ENCODE measurements at regions not wholly inside any gene's neighbourhood (a gene's known extent, or its start where the extent isn't known, plus 50 kb on each side); places are given as distances from the start of the nearest gene placed in this dataset.

GRCh38 chr6:14501240-14501639 lies 383.7 kb downstream of the CD83 start:
- Histone ChIP-seq H4K20me1 (ENCODE audit: control insufficient read depth, insufficient read depth, low read depth, low read length) (no peaks in the 10 kb centered on the region), H3K4me2 (ENCODE audit: low read length) (no peak overlapping the region), H3K4me1 (ENCODE audit: control insufficient read depth, low read length) (no peaks in the 10 kb centered on the region), H3K27ac (ENCODE audit: low read depth, low read length) (no peak overlapping the region), H3K36me3 (ENCODE audit: control insufficient read depth, low read length) (no peaks in the 10 kb centered on the region), H3K79me2 (ENCODE audit: control insufficient read depth, low read length) (no peaks in the 10 kb centered on the region), H3K9me2 (replicated peaks; ENCODE audit: control insufficient read depth, low read length) (no peaks in the 10 kb centered on the region), H3K9me3 (ENCODE audit: control insufficient read depth, insufficient read depth, low read length) (no peaks in the 10 kb centered on the region), H3K4me3 (ENCODE audit: low read length) (no peak overlapping the region), H3K27me3 (ENCODE audit: control insufficient read depth, low read length) (0 out of 2 replicates have a peak, but pooled peaks cover 1% of the 10 kb centered on the region), H3F3A (ENCODE audit: control insufficient read depth, insufficient read depth) (no peaks in the 10 kb centered on the region)
- TF ChIP-seq EZH2phosphoT487 (IDR thresholded peaks at IDR 0.05; ENCODE audit: borderline replicate concordance, low read length) (no peak), CTCF (IDR thresholded peaks at IDR 0.05; ENCODE audit: low read depth, low read length, poor library complexity, severe bottlenecking) (no peak)

GRCh38 chr6:14501914-14502313 lies 384.3 kb downstream of the CD83 start:
- Histone ChIP-seq H4K20me1 (ENCODE audit: control insufficient read depth, insufficient read depth, low read depth, low read length) (no peaks in the 10 kb centered on the region), H3K9me2 (replicated peaks; ENCODE audit: control insufficient read depth, low read length) (no peaks in the 10 kb centered on the region), H3K4me2 (ENCODE audit: low read length) (no peak overlapping the region), H3F3A (ENCODE audit: control insufficient read depth, insufficient read depth) (no peaks in the 10 kb centered on the region), H3K4me3 (ENCODE audit: low read length) (no peak overlapping the region), H3K9me3 (ENCODE audit: control insufficient read depth, insufficient read depth, low read length) (no peaks in the 10 kb centered on the region), H3K27ac (ENCODE audit: low read depth, low read length) (no peak overlapping the region), H3K79me2 (ENCODE audit: control insufficient read depth, low read length) (no peaks in the 10 kb centered on the region), H3K36me3 (ENCODE audit: control insufficient read depth, low read length) (no peaks in the 10 kb centered on the region), H3K27me3 (ENCODE audit: control insufficient read depth, low read length) (no peaks in the 10 kb centered on the region), H3K4me1 (ENCODE audit: control insufficient read depth, low read length) (no peaks in the 10 kb centered on the region)
- TF ChIP-seq CTCF (IDR thresholded peaks at IDR 0.05; ENCODE audit: low read depth, low read length, poor library complexity, severe bottlenecking) = no peak
- no peak for TF ChIP-seq EZH2phosphoT487 (IDR thresholded peaks at IDR 0.05; ENCODE audit: borderline replicate concordance, low read length)

- TF ChIP-seq CTCF (IDR thresholded peaks at IDR 0.05; ENCODE audit: low read depth, low read length, poor library complexity, severe bottlenecking) = no peak
- no peak for TF ChIP-seq EZH2phosphoT487 (IDR thresholded peaks at IDR 0.05; ENCODE audit: borderline replicate concordance, low read length)
Observed at GRCh38 chr6:14502551-14502950, 385.0 kb downstream of the CD83 start.

GRCh38 chr6:14505401-14505800 lies 387.8 kb downstream of the CD83 start:
- TF ChIP-seq CTCF (IDR thresholded peaks at IDR 0.05; ENCODE audit: low read depth, low read length, poor library complexity, severe bottlenecking) (no peak), EZH2phosphoT487 (IDR thresholded peaks at IDR 0.05; ENCODE audit: borderline replicate concordance, low read length) (no peak)
- Histone ChIP-seq H3K9me2 (replicated peaks; ENCODE audit: control insufficient read depth, low read length) (no peaks in the 10 kb centered on the region), H3K79me2 (ENCODE audit: control insufficient read depth, low read length) (no peaks in the 10 kb centered on the region), H3K4me2 (ENCODE audit: low read length) (no peak overlapping the region), H3F3A (ENCODE audit: control insufficient read depth, insufficient read depth) (no peaks in the 10 kb centered on the region), H3K4me1 (ENCODE audit: control insufficient read depth, low read length) (no peaks in the 10 kb centered on the region), H3K36me3 (ENCODE audit: control insufficient read depth, low read length) (no peaks in the 10 kb centered on the region), H3K9me3 (ENCODE audit: control insufficient read depth, insufficient read depth, low read length) (no peaks in the 10 kb centered on the region), H3K27ac (ENCODE audit: low read depth, low read length) (no peak overlapping the region), H3K27me3 (ENCODE audit: control insufficient read depth, low read length) (no peaks in the 10 kb centered on the region), H3K4me3 (ENCODE audit: low read length) (no peak overlapping the region), H4K20me1 (ENCODE audit: control insufficient read depth, insufficient read depth, low read depth, low read length) (no peaks in the 10 kb centered on the region)

More at GRCh38 chr6:14502551-14502950, 385.0 kb downstream of the CD83 start:
- Histone ChIP-seq H3K4me2 (ENCODE audit: low read length) (no peak overlapping the region), H3K79me2 (ENCODE audit: control insufficient read depth, low read length) (no peaks in the 10 kb centered on the region), H3K36me3 (ENCODE audit: control insufficient read depth, low read length) (no peaks in the 10 kb centered on the region), H3F3A (ENCODE audit: control insufficient read depth, insufficient read depth) (no peaks in the 10 kb centered on the region), H3K4me1 (ENCODE audit: control insufficient read depth, low read length) (no peaks in the 10 kb centered on the region), H3K27me3 (ENCODE audit: control insufficient read depth, low read length) (no peaks in the 10 kb centered on the region), H3K27ac (ENCODE audit: low read depth, low read length) (no peak overlapping the region), H3K9me3 (ENCODE audit: control insufficient read depth, insufficient read depth, low read length) (no peaks in the 10 kb centered on the region), H4K20me1 (ENCODE audit: control insufficient read depth, insufficient read depth, low read depth, low read length) (no peaks in the 10 kb centered on the region), H3K4me3 (ENCODE audit: low read length) (no peak overlapping the region), H3K9me2 (replicated peaks; ENCODE audit: control insufficient read depth, low read length) (no peaks in the 10 kb centered on the region)
